Smooth muscle cell (in vitro differentiated cells): ENCODE measurements at regions not wholly inside any gene's neighbourhood (a gene's known extent, or its start where the extent isn't known, plus 50 kb on each side); places are given as distances from the start of the nearest gene placed in this dataset.

ENCODE experiments used
- DNase-seq: peaks from one replicate; lab custom pipeline; 2025; ENCODE audit not compliant: unreplicated experiment; lab: John Stamatoyannopoulos, UW
- H2AFZ ChIP-seq: fragments of 200-600 bp; sonication (generic); 2 replicates; pipeline ENCODE4 v1.6.0; 2016; ENCODE audit warnings: antibody characterized with exemption, low read depth, mild to moderate bottlenecking
- H3F3A ChIP-seq: fragments of 200-600 bp; sonication (generic); 2 replicates; pipeline ENCODE4 v1.6.0; 2017; ENCODE audit warnings: antibody characterized with exemption, low read depth
- H3K27ac ChIP-seq: fragments of 200-600 bp; sonication (generic); 2 replicates; pipeline ENCODE4 v1.5.1; 2016; ENCODE audit warnings: low read depth, mild to moderate bottlenecking
- H3K27me3 ChIP-seq: fragments of 200-600 bp; sonication (generic); 2 replicates; pipeline ENCODE4 v1.6.1; 2016; ENCODE audit warnings: low read depth, mild to moderate bottlenecking
- H3K36me3 ChIP-seq: fragments of 200-600 bp; sonication (generic); 2 replicates; pipeline ENCODE4 v1.5.1; 2016; ENCODE audit warnings: low read depth
- H3K4me1 ChIP-seq: fragments of 200-600 bp; sonication (generic); 2 replicates; pipeline ENCODE4 v1.5.1; 2016; ENCODE audit warnings: low read depth
- H3K4me2 ChIP-seq: fragments of 200-600 bp; sonication (generic); 2 replicates; pipeline ENCODE4 v1.6.0; 2016; ENCODE audit warnings: mild to moderate bottlenecking
- H3K4me3 ChIP-seq: fragments of 200-600 bp; sonication (generic); 2 replicates; pipeline ENCODE4 v1.5.1; 2016; ENCODE audit warnings: mild to moderate bottlenecking
- H3K79me2 ChIP-seq: fragments of 200-600 bp; sonication (generic); 2 replicates; pipeline ENCODE4 v1.6.0; 2016; ENCODE audit warnings: low read depth, mild to moderate bottlenecking
- H3K9ac ChIP-seq: fragments of 200-600 bp; sonication (generic); 2 replicates; pipeline ENCODE4 v1.6.0; 2016; ENCODE audit warnings: low read depth
- H3K9me3 ChIP-seq: fragments of 200-600 bp; sonication (generic); replicated peaks from 2 replicates; pipeline ENCODE4 v1.5.1; 2016; ENCODE audit warnings: low read depth
- H4K20me1 ChIP-seq: fragments of 200-600 bp; sonication (generic); 2 replicates; pipeline ENCODE4 v1.6.0; 2016; ENCODE audit warnings: low read depth
- CTCF ChIP-seq: fragments of 200-600 bp; sonication (generic); IDR thresholded peaks from 2 replicates; pipeline ENCODE4 v1.5.1; 2017; ENCODE audit warnings: borderline replicate concordance, mild to moderate bottlenecking, antibody characterized with exemption; ENCODE audit not compliant: insufficient read depth, poor library complexity, severe bottlenecking
- WGBS: methylation state at CpG from one replicate; pipeline ENCODE4 v1.1.7; 2016; ENCODE audit warnings: low lambda C conversion rate; 5-methylcytosine and 5-hydroxymethylcytosine counted together

GRCh38 chr2:120445449-120446143, 99.7 kb downstream of the INHBB start:
- Histone ChIP-seq H3K27me3 (peaks cover 43% of the 10 kb centered on the region), H2AFZ (no peak overlapping the region), H3K9me3 (no peaks in the 10 kb centered on the region), H3K4me1 (peaks cover 13% of the 10 kb centered on the region), H3K27ac (no peak overlapping the region), H3K79me2 (no peaks in the 10 kb centered on the region), H4K20me1 (no peaks in the 10 kb centered on the region), H3K36me3 (no peaks in the 10 kb centered on the region), H3K4me2 (no peak overlapping the region), H3K4me3 (no peak overlapping the region), H3K9ac (no peak overlapping the region), H3F3A (no peaks in the 10 kb centered on the region)
- DNase-seq = no peak
- WGBS = 69% methylated on average over 7 of the region's 7 CpGs
- no peak for TF ChIP-seq CTCF

GRCh38 chr2:120446236-120447126, 100.5 kb downstream of the INHBB start:
- Histone ChIP-seq H3K79me2 (no peaks in the 10 kb centered on the region), H3K4me3 (no peak overlapping the region), H3K36me3 (no peaks in the 10 kb centered on the region), H3K4me1 (peaks cover 13% of the 10 kb centered on the region), H3F3A (no peaks in the 10 kb centered on the region), H3K9ac (no peak overlapping the region), H3K27me3 (peaks cover 35% of the 10 kb centered on the region), H3K9me3 (no peaks in the 10 kb centered on the region), H3K27ac (no peak overlapping the region), H3K4me2 (no peak overlapping the region), H2AFZ (no peak overlapping the region), H4K20me1 (no peaks in the 10 kb centered on the region)
- no peak for TF ChIP-seq CTCF
- 91% methylated on average over 14 of the region's 14 CpGs for WGBS
- no peak for DNase-seq

GRCh38 chr2:120447127-120447785, 101.3 kb downstream of the INHBB start:
- Histone ChIP-seq H3K4me3 (no peak overlapping the region), H3K27ac (no peak overlapping the region), H3K9ac (no peak overlapping the region), H3K4me2 (no peak overlapping the region), H2AFZ (no peak overlapping the region), H3F3A (no peaks in the 10 kb centered on the region), H3K79me2 (no peaks in the 10 kb centered on the region), H4K20me1 (no peaks in the 10 kb centered on the region), H3K4me1 (peaks cover 6% of the 10 kb centered on the region), H3K27me3 (peaks cover 27% of the 10 kb centered on the region), H3K9me3 (no peaks in the 10 kb centered on the region), H3K36me3 (no peaks in the 10 kb centered on the region)
- no peak for DNase-seq
- 91% methylated on average over 8 of the region's 8 CpGs for WGBS
- TF ChIP-seq CTCF = no peak
